Cerebellar cortex (tissue), 1 donor: ENCODE measurements at regions not wholly inside any gene's neighbourhood (a gene's known extent, or its start where the extent isn't known, plus 50 kb on each side); places are given as distances from the start of the nearest gene placed in this dataset.
A peak's percentile ranks its signal among the peaks of the same experiment; 100 is the strongest.
"Not testable (repeated sequence)": the region's sequence is repeated elsewhere in the genome, so short reads cannot be mapped to it uniquely, and the experiment has no call there.

Experiments
- DNase-seq: peaks from one replicate; pipeline ENCODE4 v3.0.0-alpha.2; 2015; ENCODE audit warnings: low spot score

DNA sequence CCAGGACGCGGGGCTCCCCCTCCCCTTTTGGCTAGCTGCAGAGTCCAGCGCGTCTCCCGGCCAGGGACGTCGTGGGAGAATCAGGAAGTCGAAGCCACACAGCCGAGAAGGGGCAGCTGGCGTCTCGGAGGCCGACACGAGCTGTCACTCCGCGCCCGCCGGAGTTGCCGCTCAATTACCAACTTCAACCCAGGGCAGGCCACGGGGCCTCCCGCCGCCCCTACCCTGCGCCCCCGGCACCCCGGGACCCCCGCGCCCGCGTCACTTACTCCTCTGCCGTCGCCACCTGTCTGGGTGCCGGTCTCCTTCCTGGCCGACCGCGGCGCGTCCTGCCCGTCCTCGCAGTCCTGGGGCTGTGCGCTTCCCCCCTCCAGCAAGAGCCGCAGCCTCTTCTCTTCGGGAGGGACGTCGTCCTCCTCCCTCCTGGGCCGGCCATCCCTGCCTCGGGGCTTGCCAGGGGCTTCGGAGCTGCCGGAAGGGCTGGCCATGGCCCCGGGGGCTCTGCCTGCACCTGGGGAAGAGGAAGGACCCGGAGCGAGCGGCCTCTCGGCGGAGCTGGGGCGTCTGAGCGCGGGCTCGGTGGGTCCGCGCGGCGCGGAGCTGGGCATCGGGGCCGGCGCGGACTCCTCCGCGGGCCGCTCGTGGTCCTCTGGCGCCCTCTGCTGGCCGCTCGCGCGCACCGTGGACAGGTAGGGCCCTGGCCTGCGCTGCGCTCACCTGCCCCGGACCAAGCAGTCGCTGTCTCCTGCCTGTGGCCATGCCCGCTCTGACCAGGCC, 65.6 kb upstream of the CLEC6A start:
- peak; percentile 18 for DNase-seq

GRCh38 chr12:8396225-8397071, 59.3 kb upstream of the CLEC6A start:
- DNase-seq = peak; percentile 14

DNA sequence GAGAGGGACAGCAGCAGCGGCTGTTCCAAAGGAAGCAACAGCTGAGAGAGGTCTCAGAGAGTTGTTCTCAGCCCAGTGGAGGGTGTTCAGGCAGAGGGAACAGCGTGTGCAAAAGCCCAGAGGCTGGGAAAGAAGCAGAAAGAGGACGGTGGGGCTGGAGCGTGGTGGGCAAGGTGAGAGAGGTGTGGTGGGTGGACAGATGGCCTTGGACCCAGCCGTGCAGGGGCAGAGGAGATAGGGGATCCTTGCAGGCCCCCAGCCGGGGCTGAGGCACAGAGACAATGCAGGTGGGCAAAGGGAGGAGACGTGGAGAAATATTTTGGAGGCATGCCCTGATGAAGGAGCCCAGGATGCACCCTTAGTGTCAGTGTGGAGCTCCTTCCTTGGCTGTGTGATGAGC, 58.4 kb upstream of the CLEC6A start:
- not testable (repeated sequence) for DNase-seq

DNA sequence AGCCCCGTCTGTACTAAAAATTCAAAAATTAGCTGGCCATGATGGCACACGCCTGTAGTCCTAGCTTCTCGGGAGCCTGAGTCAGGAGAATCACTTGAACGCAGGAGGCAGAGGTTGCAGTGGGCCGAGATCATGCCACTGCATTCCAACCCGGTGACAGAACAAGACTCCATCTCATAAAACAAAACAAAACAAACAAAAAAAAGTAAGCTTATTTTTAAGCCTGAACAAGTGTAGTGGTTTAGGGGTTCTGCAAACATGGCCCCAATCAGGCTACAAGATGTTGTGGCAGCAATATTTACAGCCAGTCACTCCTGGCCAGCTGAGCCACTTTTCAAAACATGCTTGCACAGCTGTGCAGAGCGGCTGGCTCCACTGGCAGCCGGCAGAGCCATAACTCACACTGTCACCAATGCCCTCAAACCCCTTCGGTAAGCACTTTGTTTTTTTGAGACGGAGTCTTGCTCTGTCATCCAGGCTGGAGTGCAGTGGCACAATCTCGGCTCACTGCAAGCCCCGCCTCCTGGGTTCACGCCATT, 56.2 kb upstream of the CLEC6A start:
- not testable (repeated sequence) for DNase-seq

- not testable (repeated sequence) for DNase-seq
Observed at GRCh38 chr12:8403834-8404233, 51.9 kb upstream of the CLEC6A start.

DNA sequence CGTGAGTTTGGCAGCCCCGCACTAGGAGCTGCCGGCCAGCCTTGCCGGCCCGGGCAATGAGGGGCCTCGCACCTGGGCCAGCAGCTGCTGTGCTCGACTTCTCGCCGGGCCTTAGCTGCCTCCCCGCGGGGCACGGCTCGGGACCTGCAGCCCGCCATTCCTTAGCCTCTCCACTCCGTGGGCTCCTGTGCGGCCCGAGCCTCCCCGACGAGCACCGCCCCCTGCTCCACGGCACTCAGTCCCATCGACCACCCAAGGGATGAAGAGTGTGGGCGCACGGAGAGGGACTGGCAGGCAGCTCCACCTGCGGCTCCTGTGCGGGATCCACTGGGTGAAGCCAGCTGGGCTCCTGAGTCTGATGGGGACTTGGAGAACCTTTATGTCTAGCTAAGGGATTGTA, 51.4 kb upstream of the CLEC6A start:
- not testable (repeated sequence) for DNase-seq
